Heart left ventricle (tissue), 13 donors: ENCODE measurements at regions not wholly inside any gene's neighbourhood (a gene's known extent, or its start where the extent isn't known, plus 50 kb on each side); places are given as distances from the start of the nearest gene placed in this dataset.

Source experiments
- CTCF ChIP-seq, 12 donors: fragments of 200-600 bp; sonication (generic) in 4 of 12; IDR thresholded peaks; one replicate each; pipeline versions ENCODE4 v1.5.0 to v1.8.0; 2018 to 2022; ENCODE audit warnings: antibody characterized with exemption in 12 of 12, mild to moderate bottlenecking in 5 of 12
- POLR2A ChIP-seq, 2 donors: fragments of 450-650 bp; IDR thresholded peaks; one replicate each; pipeline ENCODE4 v1.6.1; 2017; ENCODE audit warnings: antibody characterized with exemption in 2 of 2, mild to moderate bottlenecking in 2 of 2, moderate library complexity in 2 of 2
- donor health status: ischemic (EF 13 %, LVEDD 7.1; RV severe dilation, severe dysfunction).
- donor health status: DM: no; HTN: yes; CAD: no.
- donor health status: DM: no; HTN: no; CAD: no.
- donor health status: ischemic (EF 25% LVEDD 6.9; RV normal size, moderate dysfunction).
- donor health status: ischemic (EF 25% LVEDD 5.7; RV mildly dilated, moderate dysfunction).
- donor health status: ischemic (EF 35%, LVEDD 5.7; RV mildly dilated, moderate dysfunction).
- donor health status: nonischemic (EF 11% LVEDD 7.7; RV severe dilation, severe dysfunction).
- donor health status: DM: yes; HTN: yes; CAD: no.
- donor health status: PGD.
- donor health status: ischemic (EF 29% LVEDD 5.4; RV normal size, mild dysfunction).
- donor health status: nonischemic (EF 23%, LVEDD 6.1; RV moderate dilation, normal function).

DNA sequence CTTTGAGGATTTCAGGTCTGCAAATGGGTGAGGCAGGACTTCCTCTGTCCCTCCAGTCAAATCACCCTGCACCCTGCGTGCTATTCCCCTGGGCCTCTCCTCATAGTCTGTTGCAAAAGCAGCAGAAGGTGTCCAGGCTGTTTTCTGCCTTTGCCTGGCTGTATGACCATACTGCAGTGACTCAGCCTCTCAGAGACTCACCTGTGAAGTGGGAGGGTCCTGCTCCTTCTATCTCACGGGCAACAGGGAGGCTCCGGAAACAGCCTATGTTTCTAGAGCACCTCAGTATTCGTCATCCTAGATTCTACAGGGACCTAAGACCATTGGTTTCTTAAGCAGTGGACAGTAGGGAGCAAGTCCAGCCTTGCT is 216.4 kb downstream of the TLE3 start:
- TF ChIP-seq CTCF (IDR thresholded peaks at IDR 0.05) (no peak), POLR2A (IDR thresholded peaks at IDR 0.05) (no peak)
